ENCODE measurements at regions not wholly inside any gene's neighbourhood (a gene's known extent, or its start where the extent isn't known, plus 50 kb on each side); places are given as distances from the start of the nearest gene placed in this dataset.

GRCh38 chr6:67875877-67876383 lies 759.2 kb upstream of the ADGRB3 start:
- TF ChIP-seq SREBF1 (IDR thresholded peaks at IDR 0.05; ENCODE audit: low read length) (no peak), SIN3A (IDR thresholded peaks at IDR 0.05; ENCODE audit: low read depth, low read length) (no peak), SUZ12 (IDR thresholded peaks at IDR 0.05; ENCODE audit: unreplicated experiment) (no peak), EP300 (IDR thresholded peaks at IDR 0.05; ENCODE audit: borderline replicate concordance in 1 of 2, control insufficient read depth in 1 of 2, low read depth in 2 of 2, low read length in 2 of 2) (no peak), BACH1 (IDR thresholded peaks at IDR 0.05; ENCODE audit: borderline replicate concordance) (no peak), POLR2A (IDR thresholded peaks at IDR 0.05; ENCODE audit: low read depth, low read length) (no peak)
